NCI-H2107 (cell line): ENCODE measurements at regions not wholly inside any gene's neighbourhood (a gene's known extent, or its start where the extent isn't known, plus 50 kb on each side); places are given as distances from the start of the nearest gene placed in this dataset.

Experiments
- DNase-seq: peaks from one replicate; lab custom pipeline; 2025; lab: John Stamatoyannopoulos, UW

DNA sequence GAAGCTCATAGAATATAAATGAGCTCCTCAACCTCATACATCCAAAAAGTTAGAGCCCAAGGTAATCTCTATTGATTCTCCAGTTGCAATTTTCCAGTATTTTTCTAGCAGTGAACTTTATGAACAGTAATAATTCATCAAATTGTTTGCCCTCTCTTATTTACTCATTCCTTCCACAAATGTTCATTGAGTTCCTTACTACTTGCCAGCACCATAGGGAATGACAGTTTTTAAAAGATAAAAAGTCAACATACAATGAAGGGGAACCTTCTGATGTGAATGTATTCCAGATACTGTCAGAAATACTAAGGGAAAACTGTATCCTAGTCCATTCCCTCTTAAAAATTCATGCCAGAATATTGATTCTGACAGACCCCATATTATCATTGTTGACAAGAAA lies 277.0 kb upstream of the C1orf87 start:
- no peak for DNase-seq

- no peak for DNase-seq
These were observed 275.3 kb upstream of the C1orf87 start for GRCh38 chr1:60348884-60349283.

GRCh38 chr1:60345621-60346020 lies 272.1 kb upstream of the C1orf87 start:
- no peak for DNase-seq

GRCh38 chr1:60345049-60345448 lies 271.5 kb upstream of the C1orf87 start:
- no peak for DNase-seq

DNA sequence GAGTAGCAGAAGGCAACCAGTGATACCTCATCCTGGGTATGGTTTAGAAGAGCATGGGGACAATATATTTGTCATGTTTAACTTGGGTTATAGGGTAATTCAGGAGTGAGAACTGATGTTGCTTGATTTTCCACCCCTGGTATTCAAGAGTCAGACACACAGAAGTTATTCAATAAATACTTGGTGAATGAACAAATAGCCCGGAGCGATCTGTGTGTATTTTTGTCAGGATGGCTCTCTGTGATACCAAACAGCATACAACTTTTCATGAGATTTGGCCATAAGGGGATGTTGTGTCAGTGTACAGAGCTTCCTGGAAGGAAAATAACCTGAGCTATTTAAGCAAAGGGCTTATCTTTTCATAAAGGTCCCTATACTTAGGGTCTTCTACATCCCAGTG lies 270.2 kb upstream of the C1orf87 start:
- no peak for DNase-seq

DNA sequence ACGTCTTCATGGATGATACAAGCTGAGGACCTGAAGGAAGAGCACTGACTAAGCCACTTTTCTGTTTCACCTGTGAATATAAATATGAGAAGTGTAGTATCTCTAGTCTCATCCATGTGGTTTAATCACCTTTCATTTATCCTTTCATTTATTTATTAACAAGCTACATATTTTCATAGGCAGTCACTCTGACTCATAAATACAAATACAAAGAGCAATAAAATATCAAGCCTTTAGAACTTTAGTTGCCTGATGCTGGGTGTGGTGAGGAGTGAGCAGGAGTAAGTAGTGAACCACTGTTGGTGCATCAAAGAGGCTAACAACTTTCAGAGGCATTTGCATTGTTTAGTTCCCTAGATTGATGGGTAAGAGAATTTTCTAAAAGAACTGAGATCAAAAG lies 269.0 kb upstream of the C1orf87 start:
- DNase-seq, result no peak

- no peak for DNase-seq
These were observed 267.7 kb upstream of the C1orf87 start for GRCh38 chr1:60341274-60341673.

- DNase-seq, result no peak
These were observed 258.1 kb upstream of the C1orf87 start for GRCh38 chr1:60331647-60332046.

GRCh38 chr1:60329651-60330050 lies 256.1 kb upstream of the C1orf87 start:
- DNase-seq, result no peak

DNA sequence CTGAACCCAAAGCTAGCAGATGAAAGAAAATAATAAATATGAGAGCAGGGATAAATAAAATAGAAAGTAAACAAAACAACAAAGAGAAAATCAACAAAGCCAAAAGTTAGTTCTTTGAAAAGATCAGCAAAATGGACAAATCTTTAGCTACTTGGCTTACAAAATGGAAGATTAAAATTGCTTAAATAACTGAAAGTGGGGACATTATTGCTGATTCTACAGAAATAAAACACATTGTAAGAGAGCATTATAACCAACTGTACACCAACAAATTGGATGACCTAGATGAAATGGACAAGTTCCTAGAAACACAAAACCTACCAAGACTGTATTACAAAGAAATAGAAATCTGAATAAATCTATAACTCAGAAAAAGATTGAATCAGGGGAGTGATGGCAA lies 238.3 kb upstream of the C1orf87 start:
- no peak for DNase-seq

DNA sequence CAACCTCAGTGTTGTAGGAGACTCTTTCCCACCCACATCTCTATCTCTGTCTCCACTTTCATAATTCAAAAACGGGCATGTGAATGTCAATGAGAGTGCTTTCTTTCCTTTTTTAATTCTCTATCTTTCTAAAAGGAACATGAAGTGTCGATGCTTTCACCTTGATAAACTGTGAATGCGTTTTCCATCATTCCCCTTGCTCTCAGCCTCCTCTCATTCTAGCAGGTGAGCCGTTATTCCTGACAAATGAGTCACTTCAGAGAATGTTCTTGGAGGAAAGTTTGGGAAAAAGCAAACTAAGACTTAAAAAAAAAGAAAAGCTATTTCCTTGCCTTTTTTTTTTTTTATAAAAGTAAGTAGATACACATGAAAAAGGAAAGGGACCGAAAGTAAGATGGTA lies 226.0 kb upstream of the C1orf87 start:
- DNase-seq, result no peak

- DNase-seq, result no peak
These were observed 224.7 kb upstream of the C1orf87 start for GRCh38 chr1:60298290-60298689.

DNA sequence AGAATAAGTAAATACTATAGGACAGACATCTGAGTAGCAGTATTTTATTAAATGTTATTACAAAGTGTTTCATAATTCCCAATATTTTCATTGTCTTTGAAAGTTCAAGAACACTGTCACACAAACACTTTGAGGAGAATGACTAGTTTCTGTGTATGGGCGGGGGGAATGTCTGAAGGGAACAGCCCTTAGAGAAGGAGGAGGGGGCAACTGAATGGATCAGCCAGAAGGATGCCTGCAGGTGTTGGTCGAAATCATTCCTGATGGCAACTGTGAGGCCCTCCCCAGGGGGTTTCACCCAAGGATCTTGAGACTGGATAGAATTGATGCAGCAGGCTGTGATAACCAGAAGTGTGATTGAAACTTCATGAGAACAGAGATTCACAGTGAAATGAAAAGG lies 223.2 kb upstream of the C1orf87 start:
- no peak for DNase-seq

GRCh38 chr1:60292140-60292539 lies 218.6 kb upstream of the C1orf87 start:
- DNase-seq, result no peak

- no peak for DNase-seq
These were observed 216.8 kb upstream of the C1orf87 start for GRCh38 chr1:60290393-60290792.

GRCh38 chr1:60287536-60287935 lies 214.0 kb upstream of the C1orf87 start:
- DNase-seq, result no peak

DNA sequence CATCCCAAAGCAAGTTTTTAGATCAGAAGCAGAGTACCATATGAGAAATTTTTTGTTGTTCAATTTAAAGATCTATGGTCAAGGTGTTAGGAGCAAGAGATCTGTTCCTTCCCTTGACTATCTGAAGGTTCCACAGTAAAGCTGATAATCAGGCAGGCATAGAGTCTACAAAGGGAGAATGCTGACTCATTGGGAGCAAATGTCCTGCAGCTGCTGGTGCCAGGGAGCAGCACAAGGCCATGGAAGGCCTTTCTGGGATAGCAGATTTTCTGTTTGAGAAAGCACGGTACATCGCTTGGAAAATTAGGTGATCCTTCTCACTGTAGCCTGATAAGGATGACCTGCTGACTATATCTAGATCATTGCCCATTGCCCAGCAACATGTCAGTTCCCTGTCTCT lies 210.1 kb upstream of the C1orf87 start:
- DNase-seq, result no peak

GRCh38 chr1:60281360-60281932 lies 207.9 kb upstream of the C1orf87 start:
- peak; percentile 38 for DNase-seq

DNA sequence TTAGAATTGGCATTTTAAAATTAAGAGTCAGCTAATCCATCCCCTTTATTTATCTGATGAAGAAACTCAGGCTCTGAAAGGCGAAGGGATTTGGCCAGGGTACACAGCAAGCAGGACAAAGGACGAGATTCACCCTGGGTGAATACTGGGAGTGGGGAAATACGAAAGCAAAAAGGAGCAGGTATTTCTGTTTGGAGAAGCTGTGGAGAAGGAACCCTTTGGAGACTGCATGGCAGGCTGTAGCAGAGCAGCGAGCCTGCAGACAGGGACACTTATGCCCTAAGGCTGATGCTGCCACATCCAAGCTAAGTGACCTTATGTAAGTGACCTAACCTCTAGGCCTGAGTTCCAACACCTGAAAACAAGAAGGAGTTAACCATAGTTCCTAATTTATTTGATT lies 207.2 kb upstream of the C1orf87 start:
- no peak for DNase-seq

- no peak for DNase-seq
These were observed 206.7 kb upstream of the C1orf87 start for GRCh38 chr1:60280256-60280655.

DNA sequence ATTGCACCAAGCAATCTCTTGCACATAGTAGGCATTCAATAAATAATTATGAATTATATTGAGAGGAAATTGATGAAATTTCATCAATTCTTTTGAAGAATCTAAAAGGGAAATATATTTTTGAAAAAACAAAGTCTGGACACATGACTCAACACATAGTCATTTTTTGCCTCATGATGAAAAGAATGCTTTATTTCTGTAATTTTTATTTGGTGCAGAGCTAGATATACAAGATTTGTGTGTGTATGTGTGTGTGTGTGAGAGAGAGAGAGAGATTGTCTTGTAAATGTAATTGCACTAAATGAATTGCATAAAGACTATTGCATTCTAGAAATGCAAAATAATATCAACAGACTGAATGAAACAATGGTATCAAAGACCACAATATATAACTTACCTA lies 206.2 kb upstream of the C1orf87 start:
- no peak for DNase-seq

DNA sequence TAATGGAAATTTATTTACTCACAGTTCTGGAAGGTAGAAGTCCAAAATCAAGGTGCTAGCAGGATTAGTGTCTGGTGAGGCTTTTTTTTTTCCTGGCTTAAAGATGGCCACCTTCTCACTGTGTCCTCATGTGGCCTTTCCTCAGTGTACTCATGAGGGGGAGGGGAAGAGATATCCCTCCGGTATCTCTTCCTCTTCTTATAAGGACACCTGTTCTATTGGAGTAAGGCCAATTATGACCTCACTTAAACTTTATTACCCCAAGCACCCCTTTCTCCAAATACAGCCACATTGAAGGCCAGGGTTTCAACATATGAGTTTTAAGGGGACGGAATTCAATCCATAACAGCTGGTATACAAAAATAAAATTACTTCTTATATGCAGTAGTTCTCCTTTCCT lies 203.7 kb upstream of the C1orf87 start:
- no peak for DNase-seq

- no peak for DNase-seq
These were observed 201.1 kb upstream of the C1orf87 start for GRCh38 chr1:60274422-60275290.

- no peak for DNase-seq
These were observed 199.6 kb upstream of the C1orf87 start for GRCh38 chr1:60273185-60273584.
